ELR (cell line): ENCODE measurements at regions not wholly inside any gene's neighbourhood (a gene's known extent, or its start where the extent isn't known, plus 50 kb on each side); places are given as distances from the start of the nearest gene placed in this dataset.

ENCODE experiments used
- DNase-seq: peaks from one replicate; pipeline ENCODE4 v3.0.0-alpha.2; 2015; ENCODE audit warnings: low read depth

DNA sequence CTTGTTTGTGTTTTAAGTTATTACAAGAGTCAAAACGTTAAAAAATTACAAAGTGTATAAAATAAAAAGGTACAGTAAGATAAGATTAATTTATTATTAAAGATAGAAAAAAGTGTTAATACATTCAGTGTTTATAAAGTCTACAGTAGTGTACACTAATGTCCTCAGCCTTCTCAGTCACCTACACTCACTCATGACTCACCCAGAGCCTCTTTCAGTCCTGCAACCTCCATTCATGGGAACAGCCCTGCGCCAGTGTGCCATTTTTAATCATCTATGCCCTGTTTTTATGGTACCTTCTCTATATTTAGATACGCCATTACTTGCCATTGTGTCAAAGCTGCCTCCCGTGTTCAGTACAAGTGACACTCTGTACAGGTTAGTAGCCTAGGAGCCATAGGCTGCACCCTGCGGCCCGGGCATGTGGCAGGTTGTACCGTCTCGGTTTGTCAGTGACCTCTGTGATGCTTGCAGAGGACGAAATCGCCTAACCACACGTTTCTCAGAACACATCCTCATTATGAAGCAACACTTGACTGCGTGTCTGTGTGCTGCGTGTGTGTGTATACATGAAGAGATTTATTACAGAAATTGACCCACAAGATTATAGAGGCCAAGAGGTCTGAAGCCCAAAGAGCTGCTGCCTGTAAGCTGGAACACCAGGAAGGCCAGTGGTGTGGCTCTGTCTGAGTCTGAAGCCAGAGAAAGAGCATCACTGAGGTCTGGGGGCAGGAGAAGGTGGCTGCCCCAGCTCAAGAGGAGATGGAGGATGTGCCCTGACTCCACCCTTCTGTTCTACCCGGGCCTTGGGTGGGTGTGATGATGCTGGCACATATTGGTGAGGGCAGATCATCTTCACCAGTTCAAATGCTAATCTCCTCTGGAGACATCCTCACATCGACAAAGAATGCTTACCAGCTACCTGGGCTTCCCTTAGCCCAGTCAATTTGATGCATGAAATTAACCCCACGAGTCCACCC, 116.6 kb upstream of the C14orf180 start:
- DNase-seq: peak; percentile 21

DNA sequence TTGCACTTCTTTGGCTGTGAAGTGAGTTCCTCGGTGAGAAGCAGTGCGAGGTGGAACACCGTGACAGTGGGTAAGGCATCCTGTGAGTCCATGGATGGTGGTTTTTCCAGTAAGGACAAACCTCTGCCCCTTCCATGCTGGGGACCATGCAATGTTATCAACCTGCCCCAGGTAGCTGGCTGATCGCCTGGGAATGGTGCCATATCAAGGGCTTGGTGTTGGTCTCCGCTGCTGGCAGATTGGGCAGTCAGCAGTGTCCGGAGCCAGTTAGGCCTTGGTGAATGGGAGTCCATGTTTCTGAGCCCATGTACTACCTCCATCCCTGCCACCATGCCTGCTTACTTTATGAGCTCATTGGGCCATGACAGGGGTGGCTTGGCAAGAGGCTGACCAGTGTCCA, 114.7 kb upstream of the C14orf180 start:
- no peak for DNase-seq

DNA sequence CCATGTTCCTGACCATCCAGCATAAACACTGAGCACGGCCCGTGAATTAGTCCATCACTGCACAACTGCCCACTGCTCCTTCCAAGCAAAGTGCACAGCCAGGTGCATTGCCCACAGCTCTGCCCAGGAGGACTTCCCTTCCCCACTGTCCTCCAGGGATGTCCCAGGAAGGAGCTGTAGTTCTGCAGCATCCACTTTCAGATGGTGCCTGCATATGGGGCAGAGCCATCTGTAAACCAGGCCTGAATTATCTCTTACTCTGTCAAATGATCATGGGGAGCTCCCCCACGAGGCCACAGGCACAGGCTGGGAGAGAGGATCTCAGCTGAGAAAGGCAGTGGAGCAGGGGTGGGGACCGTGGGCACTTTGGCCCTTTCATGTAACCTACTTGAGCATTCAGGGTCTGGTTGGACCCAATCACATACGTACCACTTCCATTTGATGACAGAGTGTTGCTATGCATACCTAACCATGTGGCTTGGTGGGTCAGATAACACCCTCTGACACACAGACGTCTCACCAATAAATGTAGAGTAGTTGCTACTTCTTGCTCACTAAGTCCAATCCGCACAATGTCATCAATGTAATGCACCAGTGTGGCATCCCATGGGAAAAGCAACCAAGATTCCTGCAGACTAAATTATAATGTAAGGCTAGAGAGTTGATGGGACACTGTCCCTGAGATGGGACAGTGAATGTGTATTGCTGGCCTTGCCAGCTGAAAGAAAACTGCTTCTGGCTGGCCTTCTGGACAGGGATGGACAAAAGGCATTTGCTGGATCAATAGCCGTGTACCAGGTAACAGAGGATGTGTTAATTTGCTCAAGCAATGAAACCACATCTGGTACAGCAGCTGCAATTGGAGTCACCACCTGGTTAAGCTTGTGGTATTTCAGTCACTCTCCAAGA, 113.8 kb upstream of the C14orf180 start:
- no peak for DNase-seq

DNA sequence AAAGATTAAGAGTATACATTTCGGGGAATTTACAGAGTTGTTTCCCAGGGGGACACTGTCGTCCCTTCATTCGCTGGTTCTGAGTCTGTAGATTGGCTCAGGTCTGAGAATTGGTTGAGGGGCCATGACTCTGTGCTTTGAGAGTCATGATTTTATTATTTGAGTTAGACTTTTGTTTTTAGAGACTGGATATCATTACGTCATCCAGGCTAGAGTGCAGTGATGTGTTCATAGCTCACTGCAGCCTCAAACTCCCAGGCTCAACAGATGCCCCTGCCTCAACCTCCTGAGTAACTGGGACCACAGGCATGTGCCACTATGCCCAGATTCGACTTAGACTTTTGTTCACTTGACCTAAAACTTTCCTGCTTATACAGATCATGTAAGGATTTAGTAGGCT, 112.3 kb upstream of the C14orf180 start:
- no peak for DNase-seq

DNA sequence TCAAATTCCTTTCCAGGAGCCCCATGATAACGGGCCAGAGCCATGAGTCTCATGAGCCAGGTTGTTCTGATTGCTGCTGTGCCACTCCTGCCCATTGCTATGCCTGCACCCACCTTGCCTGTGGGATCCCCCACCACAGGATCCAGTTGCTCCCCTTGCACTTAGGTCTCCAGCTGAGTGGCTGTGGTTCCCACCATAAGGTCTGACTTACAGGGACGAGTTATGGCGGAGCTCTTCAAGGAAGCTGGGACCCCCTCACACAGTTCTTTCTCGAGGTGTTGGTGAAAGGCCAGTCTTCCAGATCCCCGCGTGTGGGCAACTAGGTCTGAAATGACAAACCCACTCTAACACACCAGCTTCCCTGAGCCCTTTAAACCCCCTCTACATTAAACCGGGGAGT, 111.9 kb upstream of the C14orf180 start:
- no peak for DNase-seq

DNA sequence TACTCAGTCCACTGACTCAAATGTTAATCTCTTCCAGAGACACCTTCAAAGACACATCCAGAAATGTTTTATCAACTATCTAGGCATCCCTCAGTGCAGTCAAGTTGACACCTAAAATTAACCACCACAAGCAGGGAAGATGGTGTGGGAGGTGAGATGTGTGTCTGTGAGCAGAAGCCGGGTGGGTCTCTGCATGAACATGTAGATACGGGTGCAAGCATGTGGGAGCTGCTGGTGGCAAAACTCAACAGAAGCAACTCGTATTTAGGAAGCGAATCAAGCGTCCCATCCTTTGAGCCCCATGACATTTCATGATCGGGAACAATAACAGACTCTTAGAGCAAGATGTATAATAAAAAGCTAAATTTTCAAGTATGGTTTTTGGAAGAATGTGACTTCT, 110.0 kb upstream of the C14orf180 start:
- DNase-seq: no peak

DNA sequence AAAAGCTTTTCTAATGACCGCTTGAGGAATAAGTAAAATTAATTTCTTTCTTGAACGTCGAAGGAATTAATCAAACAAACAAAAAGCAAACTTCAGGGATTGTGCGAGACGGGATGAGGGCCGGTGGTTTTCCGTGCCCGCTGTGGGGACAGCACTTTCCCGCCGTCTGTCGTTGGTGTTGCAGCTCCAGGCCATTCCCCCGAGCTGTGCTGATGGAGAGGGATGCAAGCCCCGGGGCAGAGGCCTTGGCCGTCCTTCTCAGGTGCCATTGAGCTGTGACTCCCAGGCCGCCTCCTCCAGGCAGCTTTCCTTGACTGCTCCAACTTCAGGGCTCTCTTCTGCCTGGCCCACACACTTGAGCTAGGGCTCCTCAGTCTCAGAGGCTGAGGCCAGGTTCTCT, 109.0 kb upstream of the C14orf180 start:
- DNase-seq: no peak

DNA sequence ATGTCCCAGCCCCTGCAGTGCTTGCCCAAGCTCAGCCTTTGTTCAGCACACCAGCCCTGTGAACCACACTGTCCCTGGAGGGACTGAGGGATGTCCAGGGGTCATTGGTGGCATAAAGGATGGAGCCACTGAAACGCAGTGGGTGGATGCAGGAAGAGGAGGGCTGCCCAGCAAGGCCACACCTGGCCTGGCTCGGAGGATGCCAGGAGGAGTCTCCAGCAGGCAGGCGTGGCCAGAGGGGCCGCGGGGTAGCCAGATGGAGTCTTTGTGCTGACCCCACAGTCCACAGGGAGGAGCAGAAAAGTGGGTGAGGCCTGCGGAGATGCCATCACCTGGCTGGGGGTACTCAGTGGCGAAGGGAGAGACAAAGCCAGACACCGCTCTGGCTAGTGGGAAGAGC, 108.5 kb upstream of the C14orf180 start:
- no peak for DNase-seq

DNA sequence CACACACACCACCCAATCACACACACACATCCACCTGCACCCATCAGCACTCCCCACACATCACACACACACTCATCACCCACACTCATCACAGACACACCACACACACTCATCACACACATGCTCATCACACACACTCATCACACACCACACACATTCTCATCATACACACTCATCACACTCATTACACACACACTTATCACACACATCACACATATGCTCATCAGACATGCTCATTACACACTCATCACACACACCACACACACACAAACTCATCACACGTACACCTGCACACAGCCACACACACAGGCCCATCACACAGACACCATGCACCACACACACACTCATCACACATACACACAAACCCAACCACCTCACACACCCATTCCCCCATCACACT, 107.5 kb upstream of the C14orf180 start:
- DNase-seq: no peak

DNA sequence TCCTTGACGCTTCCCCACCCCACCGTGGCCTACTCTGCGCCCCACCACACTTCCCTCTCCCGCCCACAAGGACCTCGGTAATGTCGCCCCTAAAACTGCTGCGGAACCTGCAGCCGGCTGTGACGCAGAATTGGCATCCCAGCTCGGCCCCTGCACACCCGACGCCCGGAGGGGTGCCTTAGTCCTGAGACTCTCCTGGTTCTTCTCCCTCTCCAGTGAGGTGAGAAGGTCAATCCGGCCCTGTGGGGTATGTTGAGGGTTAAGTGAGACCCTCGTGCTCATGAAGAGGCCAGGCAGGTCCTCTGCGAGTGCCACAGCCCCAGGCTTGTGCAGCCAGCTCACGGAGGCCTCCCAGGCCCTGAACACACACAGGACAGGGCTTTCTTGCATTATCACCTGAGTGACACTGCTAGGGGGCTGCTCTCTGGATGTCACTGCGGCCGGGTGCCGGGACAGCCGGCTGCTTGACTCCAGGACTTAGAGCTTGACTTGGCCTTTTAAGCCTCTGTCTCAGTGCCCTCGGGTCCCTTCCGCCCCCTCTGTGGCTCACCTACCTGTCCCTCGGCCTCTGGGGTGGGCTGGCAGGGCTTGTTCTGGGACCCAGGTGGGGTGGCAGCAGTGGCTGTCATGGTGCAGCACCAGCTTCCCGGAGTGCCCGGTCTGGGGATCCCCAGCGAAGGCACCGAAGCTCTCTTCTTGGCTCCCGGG, 106.9 kb upstream of the C14orf180 start:
- no peak for DNase-seq

DNA sequence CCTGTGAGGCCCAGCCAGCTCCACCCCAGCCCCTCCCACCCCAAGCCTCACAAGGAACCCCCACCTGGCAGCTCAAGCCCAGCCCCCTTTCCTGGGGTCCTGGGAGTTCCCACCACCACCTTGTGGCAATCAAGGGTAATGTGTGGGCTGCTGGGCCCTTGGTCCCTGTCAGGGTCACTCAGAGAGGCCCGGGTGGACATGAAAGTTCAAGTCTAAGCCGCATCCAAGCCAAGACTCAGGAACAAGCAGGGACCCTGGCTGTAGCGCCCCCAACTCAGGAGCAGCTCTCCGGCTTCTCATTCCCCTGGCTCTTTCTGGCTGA, 106.4 kb upstream of the C14orf180 start:
- DNase-seq: no peak

DNA sequence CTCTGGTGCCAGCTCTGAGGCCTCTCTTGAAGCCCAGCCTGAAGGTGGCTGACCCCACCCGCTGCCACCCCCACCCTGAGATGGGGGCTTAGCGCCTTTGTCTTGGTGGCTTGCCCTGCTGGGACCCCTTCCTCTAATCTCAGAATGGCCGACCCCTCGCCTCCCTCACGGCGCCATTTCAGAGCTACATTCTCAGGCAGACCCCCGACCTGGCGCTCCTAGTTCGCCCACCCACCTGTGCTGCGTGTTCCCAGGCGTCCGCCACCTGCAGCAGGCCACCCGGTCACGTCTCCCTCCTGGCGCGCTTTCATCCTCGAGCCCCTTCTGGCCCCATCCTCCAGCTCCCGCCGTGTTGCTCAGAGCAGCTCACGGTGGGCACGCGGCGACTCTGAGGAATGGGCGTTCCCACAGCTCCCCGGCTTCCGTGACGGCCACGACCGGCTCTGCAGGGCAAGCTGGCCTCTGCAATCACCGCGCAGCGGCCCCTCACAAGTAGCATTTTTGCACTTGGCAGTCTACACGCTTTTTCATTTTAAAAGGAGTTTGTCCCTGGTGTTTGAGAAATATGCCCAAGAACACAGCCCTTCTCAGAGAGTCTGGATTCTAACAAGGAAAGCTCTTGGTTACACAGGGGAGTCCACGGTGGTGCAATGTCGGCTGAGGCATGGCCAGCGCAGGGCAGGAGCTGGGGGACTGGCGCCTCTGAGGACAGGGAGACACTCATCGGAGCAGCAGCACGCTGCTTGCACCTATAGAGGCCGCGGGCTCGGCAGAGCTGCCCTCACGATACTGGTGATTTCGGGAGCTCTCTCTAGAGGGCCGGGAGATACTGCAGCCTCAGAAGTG, 105.7 kb upstream of the C14orf180 start:
- DNase-seq: no peak

DNA sequence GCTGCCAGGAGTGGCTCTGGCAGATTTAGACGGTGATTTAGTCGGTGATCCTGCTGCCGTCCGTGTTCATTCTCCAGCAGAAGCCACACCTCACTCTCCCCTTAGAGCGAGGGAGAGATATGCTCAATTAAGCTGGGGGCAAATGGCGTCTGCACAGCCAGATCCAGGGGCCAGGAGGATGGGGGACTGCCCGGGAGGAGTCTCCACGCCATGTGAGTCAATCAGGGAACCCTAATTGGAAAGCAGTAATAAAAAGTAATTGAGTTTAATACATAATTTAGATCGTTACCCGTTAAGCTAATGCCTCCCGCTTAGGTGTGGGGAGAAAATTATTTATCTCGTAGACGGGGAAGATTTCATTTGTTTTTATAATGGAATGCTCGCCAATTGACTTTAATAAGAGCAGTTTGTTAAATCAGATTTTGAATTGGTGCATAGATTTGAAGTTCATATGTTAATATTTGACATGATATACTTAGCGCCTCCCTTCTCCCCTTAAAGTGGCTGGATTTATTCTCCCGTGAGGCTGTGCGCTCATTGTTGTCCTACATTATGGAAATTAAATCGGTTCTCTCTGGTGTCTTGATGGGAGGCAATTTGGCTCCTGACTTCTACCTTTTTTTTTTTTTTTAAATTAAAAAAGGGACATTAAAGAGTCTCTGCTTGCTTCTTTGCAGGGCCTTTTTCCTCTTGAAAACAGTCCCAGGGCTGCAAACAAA, 104.9 kb upstream of the C14orf180 start:
- DNase-seq: no peak

DNA sequence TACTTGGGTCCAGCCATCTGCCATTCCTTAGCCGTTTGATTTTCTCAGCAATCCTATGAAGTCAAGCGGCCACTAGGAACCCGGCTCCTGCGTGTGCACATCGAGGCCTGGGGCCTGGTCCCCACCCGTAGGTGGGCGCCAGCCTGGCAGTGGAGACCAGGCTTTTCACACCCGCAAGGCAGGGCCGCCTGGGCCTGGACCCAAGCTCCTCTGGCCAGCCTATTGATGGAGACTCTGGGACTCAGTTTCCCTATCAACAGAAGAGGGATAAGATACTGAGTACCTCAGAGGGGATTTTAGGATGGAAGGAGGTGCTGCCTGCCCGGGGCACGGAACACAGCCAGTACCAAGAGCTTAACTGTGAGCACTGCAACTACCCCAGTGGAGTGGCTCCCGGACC, 104.3 kb upstream of the C14orf180 start:
- DNase-seq: no peak

DNA sequence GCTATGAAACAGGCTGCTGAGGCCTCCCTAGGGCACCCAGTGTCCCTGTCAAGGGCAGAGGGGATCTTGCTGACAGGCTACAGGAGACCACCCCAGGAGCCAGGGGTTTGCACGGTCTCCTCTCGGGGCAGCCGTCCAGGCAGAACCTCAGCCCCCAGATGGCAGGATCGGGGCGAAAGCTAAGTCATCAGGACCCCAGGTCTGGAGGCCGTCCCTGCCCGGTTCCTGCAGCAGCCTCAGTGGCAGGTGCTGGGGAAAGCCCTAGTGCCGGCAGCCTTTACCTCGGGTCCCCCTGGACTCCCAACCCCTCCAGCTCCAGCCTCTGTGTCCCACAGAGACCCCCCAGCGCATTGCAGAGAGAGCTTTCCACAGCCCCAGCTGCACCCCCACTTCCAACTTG, 103.8 kb upstream of the C14orf180 start:
- no peak for DNase-seq

DNA sequence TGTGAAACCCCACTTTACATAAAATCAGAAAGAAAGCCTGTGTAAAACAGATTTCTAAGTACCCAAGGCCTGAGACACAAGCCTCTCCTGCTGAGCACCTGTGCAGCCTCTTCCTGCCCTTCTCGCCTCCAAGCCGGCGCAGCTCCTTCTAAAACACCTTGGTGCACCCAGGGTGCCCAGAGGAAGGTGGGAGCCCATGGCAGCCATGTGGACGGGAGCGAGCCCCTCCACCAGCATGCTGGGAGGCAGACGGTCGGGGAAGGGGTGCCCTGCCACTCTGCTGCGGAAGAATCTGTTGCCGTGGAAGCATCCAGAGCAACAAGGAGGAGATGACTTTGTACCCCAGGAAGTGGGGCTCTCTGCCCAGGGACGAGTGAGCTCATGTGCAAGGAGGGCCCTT, 103.1 kb upstream of the C14orf180 start:
- no peak for DNase-seq

DNA sequence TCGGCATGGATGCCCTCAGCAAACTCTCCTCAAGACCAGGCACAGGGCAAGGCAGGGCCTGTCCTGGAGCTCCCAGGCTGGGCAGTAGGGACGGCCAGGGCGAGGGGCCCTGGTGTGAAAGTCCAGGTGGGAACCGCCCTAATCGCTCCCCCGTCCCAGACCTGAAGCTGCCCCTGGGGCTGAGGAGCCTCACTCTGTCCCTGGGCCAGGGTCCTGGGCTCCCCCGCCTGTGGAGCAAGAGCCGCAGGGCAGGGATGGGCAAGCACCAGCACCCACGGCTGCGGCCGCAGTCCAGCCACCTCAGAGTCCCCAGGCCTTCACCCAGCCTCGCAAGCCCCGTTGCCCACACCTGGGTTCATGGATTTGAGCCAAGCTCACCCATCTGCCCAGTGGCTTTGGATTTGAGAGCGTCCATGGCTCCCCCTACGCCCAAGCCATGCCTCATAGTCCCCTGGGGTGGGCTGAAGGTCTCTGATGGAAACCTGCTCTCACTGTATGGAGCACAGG, 102.4 kb upstream of the C14orf180 start:
- DNase-seq: no peak

DNA sequence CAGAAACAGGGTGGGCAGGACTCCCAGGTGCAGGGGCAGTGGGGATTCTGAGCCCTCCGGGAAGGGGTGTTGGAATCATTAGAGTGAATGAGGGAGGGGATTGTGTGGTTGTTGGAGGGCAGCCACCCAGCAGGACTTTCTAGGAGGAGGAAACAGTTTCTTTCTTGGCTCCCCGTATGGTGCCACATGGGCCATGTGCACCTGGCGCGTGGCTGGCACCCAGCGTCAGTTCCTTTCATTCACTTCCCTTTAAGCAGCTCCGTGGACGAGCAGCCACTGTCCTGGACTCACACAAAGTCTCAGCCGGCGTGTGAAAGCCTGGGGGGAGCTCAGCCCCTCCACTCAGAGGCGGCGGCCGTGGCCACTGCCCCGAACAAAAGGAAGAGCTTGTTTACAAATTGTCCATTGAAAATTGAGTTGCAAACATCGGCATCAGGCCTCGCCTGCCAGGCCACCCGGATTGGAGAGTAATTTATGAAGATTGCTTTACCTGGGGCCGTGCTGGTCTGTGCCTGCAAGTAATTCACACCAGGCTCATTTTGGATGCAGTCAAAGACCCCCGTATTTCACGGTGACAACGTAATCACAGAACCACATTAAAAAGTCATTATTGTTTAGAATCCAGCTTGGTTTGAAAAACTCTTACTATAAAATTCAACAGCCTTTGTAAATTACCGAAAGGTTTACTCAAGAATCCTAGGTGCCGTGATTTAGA, 101.7 kb upstream of the C14orf180 start:
- DNase-seq: no peak

DNA sequence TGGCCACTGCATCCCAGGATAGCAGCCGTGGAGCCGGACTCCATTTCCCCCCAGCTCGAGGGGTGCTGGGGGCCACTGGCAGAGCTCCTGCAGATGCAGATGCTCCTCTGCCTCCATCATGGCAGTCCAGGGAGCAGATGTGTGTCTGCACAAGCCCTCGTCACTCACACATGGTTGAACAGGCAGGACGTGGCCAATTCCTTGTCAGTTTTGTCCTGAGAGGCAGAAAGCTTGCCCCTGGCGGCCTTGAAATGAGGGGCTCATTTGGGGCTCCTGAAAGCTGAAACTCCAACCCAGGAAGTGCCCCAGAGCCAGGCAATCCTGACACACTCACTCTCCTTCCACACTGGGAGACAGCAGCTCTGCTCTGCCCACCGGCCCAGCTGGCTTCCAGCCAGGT, 100.9 kb upstream of the C14orf180 start:
- no peak for DNase-seq

DNA sequence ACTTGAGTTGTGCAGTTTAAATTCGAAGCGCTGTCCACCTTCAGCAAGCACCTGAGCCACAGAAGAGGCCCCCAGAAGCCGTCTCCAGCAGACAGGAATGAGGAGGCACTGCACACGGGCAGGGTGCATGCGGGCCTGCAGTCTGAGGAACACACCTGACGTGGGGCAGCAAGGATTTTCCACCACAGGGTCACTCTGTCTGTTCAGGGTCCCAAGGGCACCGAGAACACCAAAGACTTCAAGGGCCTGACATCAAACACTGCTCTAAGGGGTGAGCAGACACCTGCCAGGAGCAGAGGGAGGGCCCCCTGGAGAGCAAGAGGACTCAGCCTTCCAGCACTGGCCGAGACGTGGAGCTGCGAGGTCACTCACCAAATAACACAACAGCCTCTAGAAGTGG, 99.7 kb upstream of the C14orf180 start:
- DNase-seq: no peak
